WTC11 (cell line): ENCODE measurements at regions not wholly inside any gene's neighbourhood (a gene's known extent, or its start where the extent isn't known, plus 50 kb on each side); places are given as distances from the start of the nearest gene placed in this dataset.

Experiments used
- ATAC-seq: fragments of 200-7000 bp; cut with Tn5 transposase; 2 replicates; pipeline ENCODE4 v1.10.0; 2021; ENCODE audit warnings: mild to moderate bottlenecking, moderate library complexity
- CTCF ChIA-PET: fragments of 300-600 bp; sonication (Branson Sonifier 250); formaldehyde crosslinking; loops from one replicate; lab custom pipeline; 2021; ENCODE audit warnings: antibody characterized with exemption; lab: Charles Lee
- POLR2A ChIA-PET: fragments of 350-600 bp; sonication (Branson Sonifier 250); formaldehyde crosslinking; loops from one replicate; lab custom pipeline; 2021; ENCODE audit warnings: antibody characterized with exemption; lab: Charles Lee
- DNase-seq: peaks from one replicate; pipeline ENCODE4 v3.0.0; 2021; ENCODE audit warnings: low spot score
- H3K27ac Mint-ChIP-seq: 2 replicates; pipeline ENCODE4 v1.8.0; 2021; ENCODE audit warnings: mixed read lengths
- H3K27me3 Mint-ChIP-seq: 2 replicates; pipeline ENCODE4 v1.8.0; 2021; ENCODE audit warnings: low read depth, mild to moderate bottlenecking, moderate library complexity, mixed read lengths
- H3K36me3 Mint-ChIP-seq: 2 replicates; pipeline ENCODE4 v1.8.0; 2021; ENCODE audit warnings: mixed read lengths
- H3K4me1 Mint-ChIP-seq: 2 replicates; pipeline ENCODE4 v1.8.0; 2022; ENCODE audit warnings: mixed read lengths
- H3K4me3 Mint-ChIP-seq: 2 replicates; pipeline ENCODE4 v1.8.0; 2021; ENCODE audit warnings: mild to moderate bottlenecking, moderate library complexity, mixed read lengths
- H3K9me3 Mint-ChIP-seq: 2 replicates; pipeline ENCODE4 v1.8.0; 2021; ENCODE audit warnings: mixed read lengths
- ATF1 ChIP-seq: sonication (generic); formaldehyde crosslinking; IDR thresholded peaks from 2 replicates; pipeline ENCODE4 v1.8.1; 2023; ENCODE audit warnings: mild to moderate bottlenecking, moderate library complexity, missing genetic modification reagents
- ATF3 ChIP-seq: sonication (generic); formaldehyde crosslinking; conservative IDR thresholded peaks from 2 replicates; pipeline ENCODE4 v1.8.1; 2022; ENCODE audit warnings: mild to moderate bottlenecking, missing genetic modification reagents
- CBFB ChIP-seq: sonication (generic); formaldehyde crosslinking; IDR thresholded peaks from 2 replicates; pipeline ENCODE4 v1.8.1; 2022; ENCODE audit warnings: mild to moderate bottlenecking, low read depth, missing genetic modification reagents
- CREB1 ChIP-seq: sonication (generic); formaldehyde crosslinking; IDR thresholded peaks from 2 replicates; pipeline ENCODE4 v1.8.0; 2023; ENCODE audit warnings: mild to moderate bottlenecking, missing genetic modification reagents
- ESRRA ChIP-seq: sonication (generic); formaldehyde crosslinking; IDR thresholded peaks from 2 replicates; pipeline ENCODE4 v1.8.1; 2022; ENCODE audit warnings: mild to moderate bottlenecking, missing genetic modification reagents, borderline replicate concordance
- FOXK1 ChIP-seq: sonication (generic); formaldehyde crosslinking; IDR thresholded peaks from 2 replicates; pipeline ENCODE4 v1.8.0; 2022; ENCODE audit warnings: mild to moderate bottlenecking, moderate library complexity, missing genetic modification reagents
- NFE2L1 ChIP-seq: sonication (generic); formaldehyde crosslinking; IDR thresholded peaks from 2 replicates; pipeline ENCODE4 v1.8.1; 2023; ENCODE audit warnings: missing genetic modification reagents
- NR3C1 ChIP-seq: sonication (generic); formaldehyde crosslinking; conservative IDR thresholded peaks from 2 replicates; pipeline ENCODE4 v1.8.1; 2023; ENCODE audit warnings: low read depth, mild to moderate bottlenecking, missing genetic modification reagents
- PRRX2 ChIP-seq: fragments of 250-450 bp; sonication (Bioruptor Pico); IDR thresholded peaks from 2 replicates; pipeline ENCODE4 v1.8.0; 2021; ENCODE audit warnings: mild to moderate bottlenecking
- SMAD3 ChIP-seq: sonication (generic); formaldehyde crosslinking; IDR thresholded peaks from 2 replicates; pipeline ENCODE4 v1.8.0; 2022; ENCODE audit warnings: missing genetic modification reagents, mild to moderate bottlenecking, borderline replicate concordance
- SP1 ChIP-seq: sonication (generic); formaldehyde crosslinking; conservative IDR thresholded peaks from 2 replicates; pipeline ENCODE4 v1.8.1; 2022; ENCODE audit warnings: missing genetic modification reagents
- TCF7 ChIP-seq: sonication (generic); formaldehyde crosslinking; IDR thresholded peaks from 2 replicates; pipeline ENCODE4 v1.8.0; 2022; ENCODE audit warnings: mild to moderate bottlenecking, low read depth, missing genetic modification reagents, moderate library complexity
- TEAD4 ChIP-seq: sonication (generic); formaldehyde crosslinking; IDR thresholded peaks from 2 replicates; pipeline ENCODE4 v1.8.0; 2022; ENCODE audit warnings: mild to moderate bottlenecking, missing genetic modification reagents
- ZNF219 ChIP-seq: sonication (generic); formaldehyde crosslinking; IDR thresholded peaks from 2 replicates; pipeline ENCODE4 v1.8.0; 2023; ENCODE audit warnings: missing genetic modification reagents, mild to moderate bottlenecking, borderline replicate concordance
- ZNF232 ChIP-seq: sonication (generic); formaldehyde crosslinking; IDR thresholded peaks from 2 replicates; pipeline ENCODE4 v1.8.0; 2022; ENCODE audit warnings: mild to moderate bottlenecking, missing genetic modification reagents
- ZNF263 ChIP-seq: sonication (generic); formaldehyde crosslinking; IDR thresholded peaks from 2 replicates; pipeline ENCODE4 v1.8.1; 2022; ENCODE audit warnings: low read depth, mild to moderate bottlenecking, moderate library complexity, missing genetic modification reagents
- ZNF423 ChIP-seq: fragments of 250-450 bp; sonication (Bioruptor Pico); IDR thresholded peaks from 2 replicates; pipeline ENCODE4 v2.1.2; 2022; ENCODE audit warnings: mild to moderate bottlenecking, moderate library complexity
- TF ChIP-seq, protein P1 (sequence below): fragments of 250-450 bp; sonication (Bioruptor Pico); conservative IDR thresholded peaks from 2 replicates; pipeline ENCODE4 v1.9.0; 2021; ENCODE audit warnings: mild to moderate bottlenecking
- TF ChIP-seq, protein P2 (sequence below): sonication (generic); formaldehyde crosslinking; IDR thresholded peaks from 2 replicates; pipeline ENCODE4 v1.8.1; 2022; ENCODE audit warnings: low read depth, mild to moderate bottlenecking, moderate library complexity, missing genetic modification reagents, borderline replicate concordance
- TF ChIP-seq, protein P3 (sequence below): sonication (generic); formaldehyde crosslinking; IDR thresholded peaks from 2 replicates; pipeline ENCODE4 v1.8.0; 2023; ENCODE audit warnings: missing genetic modification reagents
- TF ChIP-seq, protein P4 (sequence below): fragments of 250-450 bp; sonication (Bioruptor Pico); IDR thresholded peaks from 2 replicates; pipeline ENCODE4 v1.9.0; 2021; ENCODE audit warnings: mild to moderate bottlenecking
- TF ChIP-seq, protein P5 (sequence below): sonication (generic); formaldehyde crosslinking; IDR thresholded peaks from 2 replicates; pipeline ENCODE4 v1.8.1; 2023; ENCODE audit warnings: mild to moderate bottlenecking, missing genetic modification reagents, moderate library complexity
- TF ChIP-seq, protein P6 (sequence below): fragments of 200-600 bp; IDR thresholded peaks from 2 replicates; pipeline ENCODE4 v1.8.0; 2022; ENCODE audit warnings: antibody characterized with exemption

DNA sequence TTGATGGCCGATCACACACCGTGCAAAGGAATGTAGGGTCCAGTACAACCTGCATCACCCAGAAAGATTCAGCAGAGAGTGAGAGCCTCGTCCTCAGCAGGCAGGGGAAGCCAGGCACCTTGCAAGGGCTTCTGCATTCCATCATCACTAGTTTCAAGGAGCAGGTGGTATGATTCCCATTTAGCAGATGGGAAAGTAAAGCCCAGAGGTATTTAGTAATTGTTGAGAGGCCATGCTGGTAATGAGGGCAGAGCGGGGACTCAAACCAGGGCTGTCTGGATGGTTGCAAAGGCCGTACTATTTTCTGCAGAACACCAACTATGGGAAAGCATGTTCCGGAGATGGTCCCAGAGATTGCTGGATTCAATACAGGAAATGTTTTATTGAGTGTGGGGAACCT lies 65.8 kb upstream of the MRTFB start (continued):
- TF ChIP-seq, protein P1, sequence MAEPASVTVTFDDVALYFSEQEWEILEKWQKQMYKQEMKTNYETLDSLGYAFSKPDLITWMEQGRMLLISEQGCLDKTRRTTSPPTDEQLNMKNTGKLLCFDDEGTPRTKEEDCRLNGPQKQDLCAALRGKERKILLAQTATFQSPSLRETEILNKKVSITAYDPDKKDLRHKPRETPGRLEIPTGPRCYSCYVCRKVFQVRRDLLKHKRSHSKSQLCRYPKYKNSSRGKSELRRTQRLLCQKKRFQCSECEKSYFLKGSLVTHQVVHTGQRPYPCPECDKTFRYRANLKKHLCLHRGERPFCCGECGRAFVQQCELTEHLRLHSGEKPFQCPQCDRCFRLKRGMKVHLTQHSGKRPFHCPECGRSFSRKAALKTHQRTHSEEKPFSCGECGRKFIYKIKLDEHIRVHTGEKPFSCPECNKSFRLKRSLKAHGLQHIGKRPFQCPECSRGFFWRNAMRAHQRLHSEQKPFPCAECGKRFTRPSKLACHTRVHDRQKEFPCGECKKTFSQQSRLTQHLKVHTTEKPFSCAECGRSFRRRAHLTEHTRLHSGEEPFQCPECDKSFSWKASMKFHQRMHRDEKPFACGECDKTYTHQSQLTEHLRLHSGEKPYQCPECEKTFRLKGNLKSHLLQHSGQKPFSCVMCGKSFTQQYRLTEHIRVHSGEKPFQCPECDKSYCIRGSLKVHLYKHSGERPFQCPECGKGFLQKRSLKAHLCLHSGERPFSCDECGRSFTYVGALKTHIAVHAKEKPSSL (CRISPR knock-in tag) = no peak
- TF ChIP-seq ZNF232 (CRISPR knock-in tag) = no peak
- TF ChIP-seq, protein P2, sequence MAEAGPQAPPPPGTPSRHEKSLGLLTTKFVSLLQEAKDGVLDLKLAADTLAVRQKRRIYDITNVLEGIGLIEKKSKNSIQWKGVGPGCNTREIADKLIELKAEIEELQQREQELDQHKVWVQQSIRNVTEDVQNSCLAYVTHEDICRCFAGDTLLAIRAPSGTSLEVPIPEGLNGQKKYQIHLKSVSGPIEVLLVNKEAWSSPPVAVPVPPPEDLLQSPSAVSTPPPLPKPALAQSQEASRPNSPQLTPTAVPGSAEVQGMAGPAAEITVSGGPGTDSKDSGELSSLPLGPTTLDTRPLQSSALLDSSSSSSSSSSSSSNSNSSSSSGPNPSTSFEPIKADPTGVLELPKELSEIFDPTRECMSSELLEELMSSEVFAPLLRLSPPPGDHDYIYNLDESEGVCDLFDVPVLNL (CRISPR knock-in tag) = no peak
- no peak for TF ChIP-seq SMAD3 (CRISPR knock-in tag)
- TF ChIP-seq, protein P3, sequence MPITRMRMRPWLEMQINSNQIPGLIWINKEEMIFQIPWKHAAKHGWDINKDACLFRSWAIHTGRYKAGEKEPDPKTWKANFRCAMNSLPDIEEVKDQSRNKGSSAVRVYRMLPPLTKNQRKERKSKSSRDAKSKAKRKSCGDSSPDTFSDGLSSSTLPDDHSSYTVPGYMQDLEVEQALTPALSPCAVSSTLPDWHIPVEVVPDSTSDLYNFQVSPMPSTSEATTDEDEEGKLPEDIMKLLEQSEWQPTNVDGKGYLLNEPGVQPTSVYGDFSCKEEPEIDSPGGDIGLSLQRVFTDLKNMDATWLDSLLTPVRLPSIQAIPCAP (CRISPR knock-in tag) = no peak

- DNase-seq (no peak), ATAC-seq (no peak)
- H3K36me3 Mint-ChIP-seq = no peaks in the 10 kb centered on the region
- no peak overlapping the region for H3K27ac Mint-ChIP-seq
- POLR2A ChIA-PET = no interaction called here
- H3K4me3 Mint-ChIP-seq = no peak overlapping the region
- no peaks in the 10 kb centered on the region for H3K9me3 Mint-ChIP-seq
- peaks cover 24% of the 10 kb centered on the region for H3K4me1 Mint-ChIP-seq
- peaks cover 3% of the 10 kb centered on the region; the same call in 1 of the 2 replicates for H3K27me3 Mint-ChIP-seq
- CTCF ChIA-PET = interaction anchor here (3.1 kb wide), 1 partner anchor 88 kb away, joined by 8 read pairs; the partner anchor contains the start of gene ERCC4
- TF ChIP-seq ZNF423 (CRISPR knock-in tag) (no peak), ZNF263 (CRISPR knock-in tag) (no peak), TEAD4 (CRISPR knock-in tag) (no peak), ESRRA (CRISPR knock-in tag) (no peak), NFE2L1 (CRISPR knock-in tag) (no peak), ATF3 (CRISPR knock-in tag) (no peak)
Measured at GRCh38 chr16:14007450-14007849, 63.7 kb upstream of the MRTFB start.

GRCh38 chr16:14011001-14011400 lies 60.1 kb upstream of the MRTFB start:
- ATAC-seq (no peak), DNase-seq (no peak)
- ChIA-PET POLR2A (no interaction called here), CTCF (no interaction called here)
- Mint-ChIP-seq H3K36me3 (no peaks in the 10 kb centered on the region), H3K27ac (peak overlapping the region; percentile 67; the same call in 1 of the 2 replicates), H3K4me3 (no peak overlapping the region), H3K4me1 (peaks cover 37% of the 10 kb centered on the region), H3K9me3 (no peaks in the 10 kb centered on the region), H3K27me3 (no peaks in the 10 kb centered on the region)
- TF ChIP-seq ATF1 (CRISPR knock-in tag) (no peak), FOXK1 (CRISPR knock-in tag) (no peak), NR3C1 (CRISPR knock-in tag) (no peak), CBFB (CRISPR knock-in tag) (no peak), ATF3 (CRISPR knock-in tag) (no peak), TCF7 (no peak), PRRX2 (CRISPR knock-in tag) (no peak)

GRCh38 chr16:14011846-14012245 lies 59.3 kb upstream of the MRTFB start:
- H3K4me3 Mint-ChIP-seq = no peak overlapping the region
- no peaks in the 10 kb centered on the region for H3K9me3 Mint-ChIP-seq
- ATAC-seq (no peak), DNase-seq (no peak)
- H3K36me3 Mint-ChIP-seq = no peaks in the 10 kb centered on the region
- POLR2A ChIA-PET = no interaction called here
- H3K4me1 Mint-ChIP-seq = peaks cover 37% of the 10 kb centered on the region
- CTCF ChIA-PET = no interaction called here
- H3K27ac Mint-ChIP-seq = peak overlapping the region; percentile 1; the same call in 1 of the 2 replicates
- H3K27me3 Mint-ChIP-seq = no peaks in the 10 kb centered on the region
- TF ChIP-seq ZNF219 (CRISPR knock-in tag) = no peak
- TF ChIP-seq, protein P4, sequence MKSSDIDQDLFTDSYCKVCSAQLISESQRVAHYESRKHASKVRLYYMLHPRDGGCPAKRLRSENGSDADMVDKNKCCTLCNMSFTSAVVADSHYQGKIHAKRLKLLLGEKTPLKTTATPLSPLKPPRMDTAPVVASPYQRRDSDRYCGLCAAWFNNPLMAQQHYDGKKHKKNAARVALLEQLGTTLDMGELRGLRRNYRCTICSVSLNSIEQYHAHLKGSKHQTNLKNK = no peak
- TF ChIP-seq, protein P5, sequence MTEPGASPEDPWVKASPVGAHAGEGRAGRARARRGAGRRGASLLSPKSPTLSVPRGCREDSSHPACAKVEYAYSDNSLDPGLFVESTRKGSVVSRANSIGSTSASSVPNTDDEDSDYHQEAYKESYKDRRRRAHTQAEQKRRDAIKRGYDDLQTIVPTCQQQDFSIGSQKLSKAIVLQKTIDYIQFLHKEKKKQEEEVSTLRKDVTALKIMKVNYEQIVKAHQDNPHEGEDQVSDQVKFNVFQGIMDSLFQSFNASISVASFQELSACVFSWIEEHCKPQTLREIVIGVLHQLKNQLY = no peak
- TF ChIP-seq, protein P6, sequence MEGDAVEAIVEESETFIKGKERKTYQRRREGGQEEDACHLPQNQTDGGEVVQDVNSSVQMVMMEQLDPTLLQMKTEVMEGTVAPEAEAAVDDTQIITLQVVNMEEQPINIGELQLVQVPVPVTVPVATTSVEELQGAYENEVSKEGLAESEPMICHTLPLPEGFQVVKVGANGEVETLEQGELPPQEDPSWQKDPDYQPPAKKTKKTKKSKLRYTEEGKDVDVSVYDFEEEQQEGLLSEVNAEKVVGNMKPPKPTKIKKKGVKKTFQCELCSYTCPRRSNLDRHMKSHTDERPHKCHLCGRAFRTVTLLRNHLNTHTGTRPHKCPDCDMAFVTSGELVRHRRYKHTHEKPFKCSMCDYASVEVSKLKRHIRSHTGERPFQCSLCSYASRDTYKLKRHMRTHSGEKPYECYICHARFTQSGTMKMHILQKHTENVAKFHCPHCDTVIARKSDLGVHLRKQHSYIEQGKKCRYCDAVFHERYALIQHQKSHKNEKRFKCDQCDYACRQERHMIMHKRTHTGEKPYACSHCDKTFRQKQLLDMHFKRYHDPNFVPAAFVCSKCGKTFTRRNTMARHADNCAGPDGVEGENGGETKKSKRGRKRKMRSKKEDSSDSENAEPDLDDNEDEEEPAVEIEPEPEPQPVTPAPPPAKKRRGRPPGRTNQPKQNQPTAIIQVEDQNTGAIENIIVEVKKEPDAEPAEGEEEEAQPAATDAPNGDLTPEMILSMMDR = no peak
- TF ChIP-seq CREB1 (CRISPR knock-in tag) = no peak
- no peak for TF ChIP-seq TEAD4 (CRISPR knock-in tag)
- no peak for TF ChIP-seq SP1 (CRISPR knock-in tag)
